CD8-positive, alpha-beta memory T cell (primary cell): ENCODE measurements at regions not wholly inside any gene's neighbourhood (a gene's known extent, or its start where the extent isn't known, plus 50 kb on each side); places are given as distances from the start of the nearest gene placed in this dataset.

ENCODE experiments used
- CTCF ChIA-PET: fragments of 350-600 bp; sonication (Branson Sonifier 250); formaldehyde crosslinking; loops from one replicate; lab custom pipeline; 2021; ENCODE audit warnings: antibody characterized with exemption; lab: Charles Lee
- POLR2A ChIA-PET: fragments of 350-600 bp; sonication (Branson Sonifier 250); formaldehyde crosslinking; loops from one replicate; lab custom pipeline; 2021; ENCODE audit warnings: antibody characterized with exemption; lab: Charles Lee
- DNase-seq, 5 donors: peaks; one replicate each; pipeline versions ENCODE4 v3.0.0 to v3.0.0-alpha.2; 2020 to 2022; ENCODE audit warnings: mixed read lengths in 1 of 5
- H3K27ac ChIP-seq: one replicate; pipeline ENCODE4 v1.7.0; 2013; ENCODE audit warnings: low read depth, mild to moderate bottlenecking, low read length, moderate library complexity
- H3K27me3 ChIP-seq: 2 replicates; pipeline ENCODE4 v1.7.0; 2013; ENCODE audit warnings: low read length, mild to moderate bottlenecking; ENCODE audit not compliant: insufficient read depth, poor library complexity, severe bottlenecking
- H3K36me3 ChIP-seq: 2 replicates; pipeline ENCODE4 v1.7.0; 2013; ENCODE audit warnings: mild to moderate bottlenecking, low read length, moderate library complexity; ENCODE audit not compliant: insufficient read depth
- H3K4me1 ChIP-seq: 2 replicates; pipeline ENCODE4 v1.7.0; 2013; ENCODE audit warnings: mild to moderate bottlenecking, low read length, moderate library complexity; ENCODE audit not compliant: insufficient read depth
- H3K4me3 ChIP-seq: 2 replicates; pipeline ENCODE4 v1.7.0; 2013; ENCODE audit warnings: mild to moderate bottlenecking, low read length
- H3K9me3 ChIP-seq: 2 replicates; pipeline ENCODE4 v1.7.0; 2013; ENCODE audit warnings: mild to moderate bottlenecking, low read length
- H3K27ac Mint-ChIP-seq, 8 donors: one replicate each; pipeline ENCODE4 v1.8.0; 2020 to 2021; ENCODE audit warnings: mixed read lengths in 8 of 8, mild to moderate bottlenecking in 6 of 8, inconsistent platforms in 3 of 8, moderate library complexity in 3 of 8
- H3K27me3 Mint-ChIP-seq, 2 donors: one replicate each; pipeline ENCODE4 v1.8.0; 2020 to 2021; ENCODE audit warnings: mixed read lengths in 2 of 2, mild to moderate bottlenecking in 1 of 2, moderate library complexity in 1 of 2
- H3K36me3 Mint-ChIP-seq, 3 donors: one replicate each; pipeline ENCODE4 v1.8.0; 2020 to 2021; ENCODE audit warnings: mixed read lengths in 3 of 3, inconsistent platforms in 1 of 3, mild to moderate bottlenecking in 1 of 3
- H3K4me1 Mint-ChIP-seq, 3 donors: one replicate each; pipeline ENCODE4 v1.8.0; 2020 to 2021; ENCODE audit warnings: mixed read lengths in 3 of 3, inconsistent platforms in 1 of 3, mild to moderate bottlenecking in 1 of 3
- H3K4me3 Mint-ChIP-seq, 7 donors: one replicate each; pipeline ENCODE4 v1.8.0; 2020 to 2021; ENCODE audit warnings: mixed read lengths in 7 of 7, mild to moderate bottlenecking in 6 of 7, moderate library complexity in 4 of 7, inconsistent platforms in 2 of 7
- H3K9me3 Mint-ChIP-seq, 5 donors: one replicate each; pipeline ENCODE4 v1.8.0; 2020 to 2022; ENCODE audit warnings: mixed read lengths in 5 of 5, mild to moderate bottlenecking in 3 of 5, moderate library complexity in 2 of 5, inconsistent platforms in 1 of 5

GRCh38 chr11:104694259-104695064 is 203.8 kb downstream of the CASP12 start:
- Histone ChIP-seq H3K27me3 (no peaks in the 10 kb centered on the region), H3K9me3 (no peaks in the 10 kb centered on the region), H3K27ac (no peak overlapping the region), H3K36me3 (no peaks in the 10 kb centered on the region), H3K4me3 (no peak overlapping the region), H3K4me1 (no peaks in the 10 kb centered on the region)
- ChIA-PET CTCF (no interaction called here), POLR2A (no interaction called here)
- DNase-seq: no peak
- no peaks in the 10 kb centered on the region for H3K4me1 Mint-ChIP-seq
- peaks cover 0 to 3% (median 0%) of the 10 kb centered on the region in 3 donors for H3K36me3 Mint-ChIP-seq
- no peak overlapping the region for H3K27ac Mint-ChIP-seq
- no peak overlapping the region for H3K4me3 Mint-ChIP-seq
- peaks cover 0 to 3% (median 0%) of the 10 kb centered on the region in 5 donors for H3K9me3 Mint-ChIP-seq
- no peaks in the 10 kb centered on the region for H3K27me3 Mint-ChIP-seq

GRCh38 chr11:104692751-104693150 is 205.5 kb downstream of the CASP12 start:
- no peaks in the 10 kb centered on the region for H3K9me3 ChIP-seq
- POLR2A ChIA-PET: no interaction called here
- H3K27ac Mint-ChIP-seq: peak overlapping the region in 1 of 8 donors; percentile 67

GRCh38 chr11:104691129-104691528 is 207.1 kb downstream of the CASP12 start:
- ChIA-PET CTCF (no interaction called here), POLR2A (no interaction called here)
- peaks cover 4 to 12% (median 8%) of the 10 kb centered on the region in 3 donors for H3K4me1 Mint-ChIP-seq
- H3K4me3 ChIP-seq: no peak overlapping the region
- no peaks in the 10 kb centered on the region for H3K27me3 ChIP-seq
- H3K27me3 Mint-ChIP-seq: no peaks in the 10 kb centered on the region
- H3K36me3 ChIP-seq: no peaks in the 10 kb centered on the region
- H3K9me3 Mint-ChIP-seq: peaks cover 0 to 3% (median 0%) of the 10 kb centered on the region in 5 donors
- H3K27ac ChIP-seq: no peak overlapping the region
- H3K4me1 ChIP-seq: no peaks in the 10 kb centered on the region
- H3K27ac Mint-ChIP-seq: no peak overlapping the region
- no peak overlapping the region for H3K4me3 Mint-ChIP-seq
- H3K9me3 ChIP-seq: no peaks in the 10 kb centered on the region
- peaks cover 0 to 4% (median 0%) of the 10 kb centered on the region in 3 donors for H3K36me3 Mint-ChIP-seq
- DNase-seq: no peak

More at GRCh38 chr11:104692751-104693150, 205.5 kb downstream of the CASP12 start:
- no peaks in the 10 kb centered on the region for H3K27me3 ChIP-seq
- no peaks in the 10 kb centered on the region for H3K36me3 ChIP-seq
- H3K4me1 Mint-ChIP-seq: peaks cover 2 to 8% (median 6%) of the 10 kb centered on the region in 3 donors
- no peaks in the 10 kb centered on the region for H3K4me1 ChIP-seq
- H3K27me3 Mint-ChIP-seq: no peaks in the 10 kb centered on the region
- H3K4me3 ChIP-seq: no peak overlapping the region
- peaks cover 0 to 3% (median 0%) of the 10 kb centered on the region in 5 donors for H3K9me3 Mint-ChIP-seq
- no peak overlapping the region for H3K27ac ChIP-seq
- CTCF ChIA-PET: no interaction called here
- peaks cover 0 to 3% (median 0%) of the 10 kb centered on the region in 3 donors for H3K36me3 Mint-ChIP-seq
- no peak overlapping the region for H3K4me3 Mint-ChIP-seq
- DNase-seq: no peak

GRCh38 chr11:104690241-104690640 is 208.0 kb downstream of the CASP12 start:
- Histone ChIP-seq H3K36me3 (no peaks in the 10 kb centered on the region), H3K4me3 (no peak overlapping the region), H3K9me3 (no peaks in the 10 kb centered on the region), H3K27me3 (no peaks in the 10 kb centered on the region), H3K4me1 (no peaks in the 10 kb centered on the region), H3K27ac (no peak overlapping the region)
- H3K9me3 Mint-ChIP-seq: peaks cover 0 to 3% (median 0%) of the 10 kb centered on the region in 5 donors
- no peak for DNase-seq
- H3K36me3 Mint-ChIP-seq: peaks cover 0 to 4% (median 0%) of the 10 kb centered on the region in 3 donors
- H3K27ac Mint-ChIP-seq: no peak overlapping the region
- CTCF ChIA-PET: no interaction called here
- H3K4me1 Mint-ChIP-seq: peaks cover 4 to 12% (median 8%) of the 10 kb centered on the region in 3 donors
- no peak overlapping the region for H3K4me3 Mint-ChIP-seq
- no peaks in the 10 kb centered on the region for H3K27me3 Mint-ChIP-seq
- POLR2A ChIA-PET: no interaction called here

GRCh38 chr11:104688731-104689130 is 209.5 kb downstream of the CASP12 start:
- Histone ChIP-seq H3K27me3 (no peaks in the 10 kb centered on the region), H3K4me3 (no peak overlapping the region), H3K9me3 (no peaks in the 10 kb centered on the region), H3K36me3 (no peaks in the 10 kb centered on the region), H3K27ac (no peak overlapping the region), H3K4me1 (no peaks in the 10 kb centered on the region)
- H3K27me3 Mint-ChIP-seq: no peaks in the 10 kb centered on the region
- peaks cover 0 to 3% (median 0%) of the 10 kb centered on the region in 5 donors for H3K9me3 Mint-ChIP-seq
- ChIA-PET CTCF (no interaction called here), POLR2A (no interaction called here)
- H3K36me3 Mint-ChIP-seq: peaks cover 0 to 4% (median 0%) of the 10 kb centered on the region in 3 donors
- no peak overlapping the region for H3K27ac Mint-ChIP-seq
- no peak overlapping the region for H3K4me3 Mint-ChIP-seq
- no peak for DNase-seq
- peaks cover 5 to 12% (median 8%) of the 10 kb centered on the region in 3 donors for H3K4me1 Mint-ChIP-seq

GRCh38 chr11:104682206-104682605 is 216.1 kb downstream of the CASP12 start:
- Mint-ChIP-seq H3K36me3 (peaks cover 0 to 1% (median 0%) of the 10 kb centered on the region in 3 donors), H3K4me3 (no peak overlapping the region), H3K27me3 (no peaks in the 10 kb centered on the region), H3K27ac (no peak overlapping the region), H3K4me1 (peaks cover 11 to 21% (median 13%) of the 10 kb centered on the region in 3 donors), H3K9me3 (no peaks in the 10 kb centered on the region)
- no peaks in the 10 kb centered on the region for H3K4me1 ChIP-seq
- no peaks in the 10 kb centered on the region for H3K36me3 ChIP-seq
- CTCF ChIA-PET: no interaction called here
- H3K4me3 ChIP-seq: no peak overlapping the region
- no peak for DNase-seq
- H3K27me3 ChIP-seq: no peaks in the 10 kb centered on the region
- POLR2A ChIA-PET: no interaction called here
- H3K9me3 ChIP-seq: no peaks in the 10 kb centered on the region
- no peak overlapping the region for H3K27ac ChIP-seq

GRCh38 chr11:104679258-104679657 is 219.0 kb downstream of the CASP12 start:
- peaks cover 0 to 5% (median 5%) of the 10 kb centered on the region in 5 donors for H3K9me3 Mint-ChIP-seq
- no peaks in the 10 kb centered on the region for H3K27me3 ChIP-seq
- POLR2A ChIA-PET: no interaction called here
- no peaks in the 10 kb centered on the region for H3K4me1 ChIP-seq
- H3K36me3 ChIP-seq: no peaks in the 10 kb centered on the region
- no peak overlapping the region for H3K4me3 ChIP-seq
- no peaks in the 10 kb centered on the region for H3K9me3 ChIP-seq
- no peaks in the 10 kb centered on the region for H3K27me3 Mint-ChIP-seq
- DNase-seq: no peak
- no peaks in the 10 kb centered on the region for H3K36me3 Mint-ChIP-seq
- peaks cover 11 to 21% (median 14%) of the 10 kb centered on the region in 3 donors for H3K4me1 Mint-ChIP-seq
- no peak overlapping the region for H3K4me3 Mint-ChIP-seq
- H3K27ac ChIP-seq: no peak overlapping the region
- no peak overlapping the region for H3K27ac Mint-ChIP-seq
- CTCF ChIA-PET: no interaction called here

GRCh38 chr11:104678408-104678807 is 219.9 kb downstream of the CASP12 start:
- POLR2A ChIA-PET: no interaction called here
- CTCF ChIA-PET: no interaction called here
- peaks cover 11 to 21% (median 14%) of the 10 kb centered on the region in 3 donors for H3K4me1 Mint-ChIP-seq

More at GRCh38 chr11:104678408-104678807, 219.9 kb downstream of the CASP12 start:
- no peaks in the 10 kb centered on the region for H3K27me3 Mint-ChIP-seq
- no peak overlapping the region for H3K4me3 ChIP-seq
- H3K36me3 ChIP-seq: no peaks in the 10 kb centered on the region
- H3K4me1 ChIP-seq: no peaks in the 10 kb centered on the region
- no peaks in the 10 kb centered on the region for H3K9me3 ChIP-seq
- peaks cover 0 to 5% (median 5%) of the 10 kb centered on the region in 5 donors for H3K9me3 Mint-ChIP-seq
- H3K27ac Mint-ChIP-seq: no peak overlapping the region
- no peak for DNase-seq
- H3K36me3 Mint-ChIP-seq: peaks cover 0 to 3% (median 0%) of the 10 kb centered on the region in 3 donors
- H3K27ac ChIP-seq: no peak overlapping the region
- no peak overlapping the region for H3K4me3 Mint-ChIP-seq
- no peaks in the 10 kb centered on the region for H3K27me3 ChIP-seq
